AG08396 (cell line): ENCODE measurements at regions not wholly inside any gene's neighbourhood (a gene's known extent, or its start where the extent isn't known, plus 50 kb on each side); places are given as distances from the start of the nearest gene placed in this dataset.

Source experiments
- DNase-seq: peaks from one replicate; pipeline ENCODE4 v3.0.0; 2012; ENCODE audit warnings: low spot score, mixed read lengths

DNA sequence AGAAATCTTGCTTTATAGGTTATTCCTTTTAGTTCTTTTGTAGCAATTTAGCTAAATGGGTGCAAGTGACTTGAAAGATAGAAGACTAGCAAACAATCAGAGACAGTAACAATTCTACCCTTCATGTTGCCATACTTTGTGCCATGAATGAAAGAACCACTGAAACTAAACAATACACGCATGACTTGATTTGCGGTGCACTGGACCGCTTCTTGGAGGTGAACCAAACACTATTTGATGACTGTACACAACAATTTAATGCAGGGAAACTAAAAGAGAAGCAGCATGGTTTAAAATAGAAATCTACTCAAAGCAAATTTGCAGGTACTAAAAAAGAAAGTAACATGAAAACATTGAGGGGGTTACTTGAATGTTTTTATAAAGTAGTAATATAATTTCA is 331.0 kb upstream of the RARB start:
- DNase-seq = no peak

DNA sequence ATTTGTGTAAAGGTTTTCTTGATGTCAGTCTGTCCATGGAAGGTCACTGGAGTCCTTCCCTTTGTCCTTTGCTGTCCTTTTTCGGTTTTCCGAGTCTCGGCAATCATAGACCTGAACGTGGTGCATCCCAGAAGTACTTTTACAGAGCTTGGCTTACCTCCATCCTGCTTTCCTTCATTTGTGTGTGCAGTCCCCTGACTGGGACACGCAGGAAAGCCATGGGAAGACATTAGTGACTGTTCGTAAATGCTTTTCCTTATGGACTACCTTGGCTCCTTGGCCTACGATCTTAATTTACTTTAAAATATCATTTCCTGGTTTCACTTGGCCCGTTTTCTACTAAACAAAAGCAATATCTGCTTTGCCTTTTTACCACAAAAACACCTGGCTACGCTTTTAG is 328.4 kb upstream of the RARB start:
- DNase-seq = no peak

DNA sequence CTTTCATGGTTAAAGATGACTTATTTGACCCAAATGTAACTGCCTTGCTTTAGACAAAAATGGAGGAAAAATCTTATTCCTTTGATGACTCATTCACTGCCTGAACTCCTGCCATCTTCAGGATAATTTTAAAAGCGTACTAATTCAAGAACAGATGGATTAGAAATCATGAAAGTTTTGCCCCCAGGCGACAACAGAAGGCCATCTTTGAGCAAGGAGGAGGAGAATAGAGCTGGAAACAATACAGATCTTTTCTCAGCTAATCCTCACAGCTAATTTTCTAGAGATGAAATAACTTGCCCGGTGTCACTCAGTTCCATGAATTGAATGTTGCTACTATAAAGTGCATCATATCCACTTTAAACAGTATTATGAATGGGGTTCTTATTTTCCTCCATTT is 324.7 kb upstream of the RARB start:
- no peak for DNase-seq

DNA sequence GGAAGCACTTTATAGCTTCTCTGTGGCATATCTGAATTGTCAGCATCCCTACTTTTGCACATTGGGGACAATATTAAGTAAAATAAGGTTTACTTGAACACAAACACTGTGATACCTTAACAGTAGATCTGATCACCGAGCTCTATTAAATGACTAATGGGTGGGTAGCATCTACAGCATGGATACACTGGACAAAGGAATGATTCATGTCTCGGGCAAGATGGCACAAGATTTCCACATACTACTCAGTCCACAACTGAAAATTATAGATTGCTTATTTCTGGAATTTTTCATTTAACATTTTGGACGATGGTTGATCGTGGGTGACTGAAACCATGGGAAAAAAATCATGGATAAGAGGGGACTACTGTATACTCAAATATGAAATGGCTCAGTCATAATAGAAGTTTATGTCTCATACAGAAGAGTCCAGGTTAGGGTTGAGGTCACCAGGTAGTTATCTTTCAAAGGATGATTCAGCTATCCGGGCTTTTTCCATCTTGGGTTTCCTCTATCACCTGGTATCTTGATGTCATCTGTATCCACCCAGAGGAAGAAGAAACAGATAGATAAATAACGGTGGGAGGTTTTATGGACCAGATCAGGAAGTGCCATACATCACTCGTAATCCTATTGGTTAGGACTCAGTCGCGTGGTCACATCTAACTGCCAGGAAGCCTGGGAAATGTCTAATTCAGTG is 320.0 kb upstream of the RARB start:
- DNase-seq = no peak

DNA sequence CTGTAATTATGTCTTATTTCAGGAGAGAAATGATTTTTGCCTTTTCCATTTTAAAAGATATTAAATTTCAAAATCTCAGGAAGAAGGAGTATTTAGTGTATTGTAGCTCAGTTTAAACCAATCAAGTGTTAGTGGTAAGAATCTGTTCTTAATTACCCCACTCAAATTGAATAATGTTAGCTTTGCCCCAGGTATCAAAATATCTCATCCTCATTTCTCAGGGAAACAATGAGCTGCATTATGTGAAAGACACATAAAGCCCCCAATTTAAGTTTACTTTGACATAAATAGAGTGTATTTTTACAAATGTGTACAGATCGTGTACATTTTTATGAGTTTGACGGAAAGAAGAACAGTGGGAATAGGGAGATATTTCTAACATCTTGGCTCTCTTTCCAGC is 317.4 kb upstream of the RARB start:
- DNase-seq = no peak

DNA sequence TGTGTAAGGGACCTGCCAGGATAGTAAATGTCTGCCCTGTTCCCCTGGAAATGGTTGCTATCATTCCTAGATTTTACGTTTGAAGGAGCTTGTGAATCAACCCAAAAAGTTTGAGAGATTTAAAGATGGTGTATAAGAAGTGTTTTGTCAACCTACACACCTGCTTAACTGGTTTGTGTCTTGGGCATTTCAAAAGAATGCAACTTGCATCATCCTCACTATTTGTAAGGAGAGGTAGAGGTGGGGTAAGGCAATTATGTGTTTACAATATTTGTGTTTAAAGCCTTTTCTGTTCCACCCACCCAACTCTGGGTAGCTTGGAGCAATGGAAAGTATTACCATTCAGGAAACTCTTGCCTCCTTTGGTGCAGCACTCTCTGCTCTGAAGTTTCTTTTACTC is 314.2 kb upstream of the RARB start:
- no peak for DNase-seq

DNA sequence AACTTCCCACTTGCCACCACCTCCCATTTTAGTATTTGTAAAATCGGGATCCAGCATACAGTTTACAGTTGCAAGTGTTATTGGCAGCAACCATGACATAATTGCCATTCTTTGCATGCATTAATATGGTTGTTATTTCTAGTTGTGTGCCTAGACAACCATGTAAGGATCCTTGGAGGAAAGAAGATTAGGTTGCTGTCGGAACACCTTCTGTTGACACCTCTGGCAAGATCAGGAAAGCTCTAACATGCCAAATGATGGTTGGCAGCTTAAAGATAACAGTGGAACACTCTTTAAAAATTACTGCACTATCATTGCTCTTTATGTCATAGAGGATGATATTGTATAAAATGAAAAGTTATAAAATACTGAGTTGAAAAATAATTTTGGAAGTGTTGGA is 313.5 kb upstream of the RARB start:
- DNase-seq = no peak

DNA sequence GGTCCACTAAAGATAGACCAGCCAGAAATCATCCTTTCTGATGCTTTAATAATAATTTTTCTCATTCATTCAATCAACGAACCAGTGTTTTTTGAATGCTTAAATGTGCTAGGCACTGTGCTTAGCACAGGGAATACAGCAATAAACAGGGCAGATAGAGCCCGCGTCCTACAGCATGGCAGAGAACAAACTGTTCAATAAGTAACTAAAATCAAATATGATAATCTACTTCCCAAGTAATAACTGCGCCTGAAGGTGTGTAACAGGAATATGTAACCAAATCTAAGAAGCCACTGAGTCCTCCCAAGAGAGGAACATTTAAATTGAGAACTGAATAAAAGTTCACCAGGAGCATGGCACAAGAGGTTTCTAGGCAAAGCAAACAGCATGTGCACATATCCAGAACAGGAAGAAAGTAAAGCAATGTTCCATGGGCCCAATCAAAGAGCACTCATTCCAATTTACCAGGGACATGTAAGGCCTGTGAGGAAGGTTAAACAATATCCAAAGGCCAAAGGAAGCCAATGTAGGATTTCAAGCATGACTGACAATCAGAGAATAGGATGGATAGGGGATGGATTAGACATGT is 311.0 kb upstream of the RARB start:
- no peak for DNase-seq

DNA sequence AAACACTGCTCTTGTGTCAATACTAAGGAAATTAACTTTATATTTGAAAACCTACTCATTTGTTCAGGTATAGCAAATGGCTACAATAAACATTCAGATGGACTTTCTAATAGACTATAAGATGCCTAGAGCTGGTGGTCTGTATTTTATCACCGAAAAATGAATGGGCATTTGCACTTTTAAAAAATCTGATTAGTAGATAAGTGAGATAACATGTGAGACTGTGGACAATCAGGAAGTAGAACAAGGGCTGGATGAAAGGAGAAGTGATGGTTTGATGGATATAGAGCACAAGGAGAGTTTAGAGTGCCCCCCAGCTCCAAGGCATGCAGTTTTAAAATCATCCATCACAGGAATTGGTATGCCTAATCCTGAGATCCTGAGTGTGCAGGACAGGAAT is 308.4 kb upstream of the RARB start:
- no peak for DNase-seq

DNA sequence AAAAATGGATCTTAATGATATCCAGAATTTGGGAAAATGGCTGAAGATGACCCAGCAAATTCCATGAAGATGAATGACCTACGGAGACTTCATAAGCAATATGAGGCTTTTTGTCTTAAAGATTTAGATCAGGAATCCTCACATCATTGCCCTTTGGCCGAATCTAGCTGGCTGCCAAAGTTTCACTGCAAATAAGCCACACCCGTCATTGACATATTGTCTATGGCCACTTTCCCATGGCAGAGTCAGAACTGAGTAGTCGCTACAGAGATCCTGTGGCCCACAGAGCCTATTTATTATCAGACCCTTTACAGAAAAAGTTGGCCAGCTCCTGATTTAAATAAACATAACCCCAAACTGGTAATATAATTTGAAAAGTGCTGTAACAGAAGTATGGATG is 307.4 kb upstream of the RARB start:
- DNase-seq = no peak

DNA sequence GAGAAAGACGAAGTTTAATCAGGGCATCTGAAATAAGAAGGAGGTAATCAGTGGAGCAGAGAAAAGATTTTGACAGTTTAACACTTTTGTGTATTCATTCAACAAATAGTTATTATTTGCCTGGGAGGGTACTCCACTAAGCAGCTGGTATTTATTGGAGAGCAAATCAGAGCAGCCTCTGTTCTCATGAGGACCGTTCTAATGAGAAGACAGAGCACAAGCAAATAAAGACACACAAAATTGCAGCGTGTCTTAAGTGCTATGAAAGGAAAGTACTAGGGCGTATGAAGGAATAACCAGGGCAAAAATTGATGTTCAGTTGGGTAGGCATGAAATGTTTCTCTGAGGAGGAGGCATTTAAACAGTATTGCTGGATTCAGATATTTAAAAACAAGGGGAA is 302.9 kb upstream of the RARB start:
- DNase-seq = no peak

DNA sequence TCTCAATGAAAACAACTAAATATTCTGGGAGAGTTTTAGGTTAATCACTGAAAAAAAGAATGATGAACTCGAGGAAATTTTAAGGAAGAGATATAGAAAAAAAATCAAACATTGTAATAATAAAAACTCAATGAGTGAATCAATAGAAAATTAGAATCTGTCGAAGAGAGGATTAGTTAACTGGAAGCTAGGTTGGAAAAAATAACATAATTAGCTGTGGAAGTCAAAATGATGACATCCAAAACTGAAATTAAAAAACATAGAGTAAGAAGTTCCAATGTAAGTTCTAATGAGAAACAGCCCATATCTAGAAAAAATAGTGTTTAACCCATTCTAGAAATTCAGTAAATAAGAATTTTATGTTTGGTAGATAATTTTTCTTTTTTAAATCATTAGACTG is 299.3 kb upstream of the RARB start:
- no peak for DNase-seq

DNA sequence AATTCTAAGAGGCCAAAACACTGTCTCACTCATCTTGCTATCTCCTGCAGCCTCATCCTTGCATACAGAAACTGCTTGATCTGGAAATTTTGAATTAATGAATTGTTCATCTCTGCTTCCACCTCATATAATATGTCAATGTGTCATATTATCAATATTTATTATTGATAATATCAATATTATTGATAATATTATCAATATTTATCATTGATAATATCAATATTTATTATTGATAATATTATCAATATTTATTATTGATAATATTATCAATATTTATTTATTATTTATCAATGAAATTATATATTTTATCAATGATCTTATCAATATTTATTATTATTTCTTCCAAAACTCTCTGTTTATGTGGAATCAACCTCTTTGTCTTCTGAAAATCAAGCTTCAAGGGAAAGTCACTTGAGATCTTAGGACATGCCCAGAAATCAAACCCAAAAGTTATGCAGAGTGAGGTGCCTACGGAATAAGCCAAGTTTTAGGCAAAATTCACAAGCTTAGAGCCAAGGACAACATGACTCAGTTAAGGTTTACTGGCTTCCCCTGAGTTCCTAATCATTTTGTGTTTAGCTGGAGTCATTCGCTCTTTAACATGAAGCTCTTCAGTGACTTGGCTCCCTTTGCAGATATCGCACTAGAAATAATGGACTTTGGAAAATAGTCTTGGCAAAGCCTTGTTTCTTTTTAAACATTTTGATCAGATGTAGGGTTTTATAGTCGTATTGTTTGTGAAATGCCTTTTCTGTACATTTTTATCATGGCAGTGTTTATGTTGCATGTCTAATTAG is 297.1 kb upstream of the RARB start:
- DNase-seq = no peak

DNA sequence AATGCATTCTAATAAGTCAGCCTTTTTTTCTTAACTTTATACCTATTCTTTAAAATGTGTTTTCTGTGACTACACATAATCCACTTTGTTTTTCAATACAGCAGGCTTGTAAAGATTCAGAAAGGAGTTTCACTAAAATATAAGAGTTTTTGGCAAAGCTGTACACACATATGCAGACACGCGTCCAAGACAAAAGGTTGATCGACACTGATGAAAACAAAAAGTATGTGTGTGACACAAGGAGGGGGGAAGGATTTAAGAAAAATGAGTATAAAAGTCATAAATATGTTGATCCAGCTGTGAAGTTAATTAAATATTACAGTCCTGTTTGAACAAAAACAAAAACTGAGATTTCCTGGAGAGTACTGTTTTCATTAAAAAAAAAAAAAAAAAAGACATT is 294.5 kb upstream of the RARB start:
- no peak for DNase-seq

DNA sequence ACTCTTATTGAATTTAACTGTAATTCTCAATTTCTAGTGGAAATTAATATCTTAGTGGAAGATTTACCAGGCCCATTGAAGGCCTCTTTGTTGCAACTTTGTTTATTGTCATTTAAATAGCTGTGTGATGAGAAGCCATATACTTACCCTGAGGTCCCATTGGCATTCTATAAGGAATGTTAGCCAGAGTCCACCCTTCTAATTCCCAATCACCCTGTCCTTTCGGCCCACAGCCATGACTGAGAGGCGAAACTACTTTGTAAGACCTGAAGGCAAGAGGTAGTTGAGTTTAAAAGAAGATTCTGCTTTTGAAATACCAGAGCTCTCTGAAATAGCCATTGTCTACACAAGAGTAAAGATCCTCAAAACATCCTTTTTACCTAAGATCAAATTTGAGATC is 290.5 kb upstream of the RARB start:
- DNase-seq = no peak

DNA sequence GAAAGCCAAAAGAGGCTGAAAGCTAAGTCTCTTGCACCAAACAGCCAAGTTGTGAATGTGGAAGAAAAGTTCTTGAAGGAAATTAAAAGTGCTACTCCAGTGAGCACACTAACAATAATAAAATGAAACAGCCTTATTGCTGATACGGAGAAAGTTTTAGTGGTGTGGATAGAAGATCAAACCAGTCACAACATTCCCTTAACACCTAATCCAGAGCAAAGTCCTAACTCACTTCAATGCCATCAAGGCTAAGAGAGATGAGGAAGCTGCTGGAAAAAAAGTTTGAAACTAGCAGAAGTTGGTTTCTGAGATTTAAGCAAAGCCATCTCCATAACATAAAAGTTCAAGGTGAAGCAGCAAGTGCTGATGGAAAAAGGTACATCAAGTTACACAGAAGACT is 288.8 kb upstream of the RARB start:
- no peak for DNase-seq

DNA sequence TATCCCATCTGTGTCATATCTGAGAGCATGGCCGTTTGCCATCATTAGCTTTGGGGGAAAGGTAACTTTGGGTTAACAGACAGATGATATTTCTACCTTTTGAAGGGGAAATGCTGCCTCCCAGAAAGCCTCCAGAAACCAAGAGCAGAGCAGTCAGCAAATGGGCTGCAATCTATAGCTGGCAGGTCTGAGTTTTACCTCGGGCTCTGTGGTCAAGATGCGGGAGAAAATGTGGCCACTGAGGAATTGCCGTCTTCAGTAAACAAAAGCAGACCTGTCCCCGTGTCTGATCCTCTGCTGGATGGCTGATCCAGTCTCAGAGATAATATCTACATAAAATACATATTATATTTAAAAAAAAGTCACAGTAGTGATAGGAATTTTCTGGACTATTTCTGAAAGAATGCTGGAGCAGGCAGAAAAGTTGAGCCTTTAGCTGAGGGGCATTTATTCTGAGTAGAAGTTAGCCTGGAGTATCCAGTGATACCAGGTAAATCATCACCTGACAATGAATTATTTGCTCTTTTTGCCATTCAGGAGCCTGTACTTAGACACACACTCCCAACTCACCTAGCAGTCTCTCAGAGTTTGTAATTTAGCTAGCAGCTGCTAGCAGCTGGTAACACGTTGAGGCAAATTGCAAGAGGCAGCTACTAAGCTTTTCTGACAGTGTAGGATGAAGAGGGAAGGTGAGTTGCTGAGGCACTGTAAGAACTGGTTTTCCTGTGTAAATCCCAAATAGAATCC is 285.3 kb upstream of the RARB start:
- no peak for DNase-seq

DNA sequence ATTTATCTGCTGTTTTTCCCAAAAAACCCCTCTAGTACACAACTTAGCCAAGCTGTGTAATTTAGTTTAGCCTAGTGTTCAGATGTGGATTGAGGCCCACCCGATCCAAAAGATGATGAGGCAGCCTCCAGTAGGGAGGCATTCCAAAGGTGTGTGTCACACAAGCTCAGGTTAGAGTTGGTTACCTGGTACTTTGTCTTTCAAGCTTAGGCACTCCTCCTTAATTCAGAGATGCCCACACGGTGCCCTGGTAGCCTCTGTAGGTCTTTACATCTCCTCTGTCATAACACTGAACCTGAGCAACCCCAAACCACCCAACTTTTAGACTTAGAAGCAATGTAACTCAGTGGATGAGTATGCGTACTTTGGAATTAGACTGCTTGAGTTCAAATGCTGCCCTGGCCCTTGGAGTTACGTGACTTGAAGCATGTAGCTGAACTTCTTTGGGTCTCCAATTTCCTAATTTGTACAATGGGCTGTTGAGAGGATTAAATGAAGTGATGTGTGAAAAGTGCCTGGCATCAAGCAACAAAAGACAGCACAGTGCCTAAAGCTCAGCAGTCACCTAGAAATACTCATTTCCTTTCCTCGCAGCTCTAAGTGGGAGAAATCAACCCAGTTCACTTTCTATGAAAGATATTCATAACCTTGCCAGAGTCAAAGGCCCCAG is 284.6 kb upstream of the RARB start:
- DNase-seq = no peak

DNA sequence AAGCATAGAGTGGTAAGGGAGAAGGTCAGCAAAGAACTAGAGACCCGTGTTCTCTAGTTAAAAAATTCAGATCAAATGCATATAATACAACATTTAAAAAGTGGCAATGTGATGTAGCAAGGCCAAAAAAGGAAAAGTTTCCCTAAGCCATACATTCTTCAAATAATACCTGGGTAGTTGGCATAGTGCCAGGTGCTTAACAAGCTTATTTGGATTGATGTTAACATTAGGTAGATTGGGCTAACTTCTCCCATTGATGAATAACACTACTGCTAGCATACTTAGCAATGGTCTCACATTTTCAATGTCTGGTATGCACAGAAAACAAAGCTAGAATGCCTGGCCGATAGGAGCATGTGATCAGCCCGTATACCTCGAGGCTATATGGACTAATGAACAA is 283.6 kb upstream of the RARB start:
- no peak for DNase-seq

DNA sequence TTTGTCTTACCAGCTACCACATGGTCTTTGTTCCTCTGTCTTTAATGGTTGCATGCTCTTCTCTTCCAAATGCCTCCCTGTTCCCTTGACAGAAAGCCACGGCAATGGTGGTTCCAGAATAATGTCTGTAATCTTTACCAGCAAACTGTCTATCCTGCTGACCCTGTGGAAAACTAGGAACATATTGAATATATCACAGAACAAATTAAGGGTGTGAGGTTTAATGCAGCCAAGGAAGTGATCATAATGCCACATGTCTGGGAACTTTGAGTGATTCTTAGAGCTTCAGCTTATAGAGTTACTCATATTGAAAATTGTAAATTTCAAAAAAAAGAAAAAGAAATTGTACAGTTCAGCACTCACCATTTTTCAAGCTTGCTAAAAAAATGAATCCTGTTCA is 282.9 kb upstream of the RARB start:
- no peak for DNase-seq

DNA sequence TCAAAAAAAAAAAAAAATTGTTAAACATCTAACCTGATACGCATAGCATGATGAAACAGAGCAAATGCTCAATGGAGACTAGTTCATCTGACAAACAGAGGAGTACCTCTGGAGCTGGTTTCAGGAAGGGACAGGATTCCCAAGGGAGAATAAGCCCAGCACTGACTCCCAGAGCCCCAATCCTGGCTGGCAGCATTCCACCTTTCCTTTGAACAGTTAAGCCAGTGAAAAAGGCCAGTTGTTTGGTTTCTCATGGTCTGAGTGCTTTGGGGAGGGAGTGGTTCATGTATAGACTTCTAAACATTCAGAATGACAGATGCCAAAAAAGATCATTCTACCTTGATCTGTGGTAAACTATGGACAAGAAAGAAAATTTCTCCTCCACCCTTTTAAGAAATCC is 277.9 kb upstream of the RARB start:
- DNase-seq = no peak

DNA sequence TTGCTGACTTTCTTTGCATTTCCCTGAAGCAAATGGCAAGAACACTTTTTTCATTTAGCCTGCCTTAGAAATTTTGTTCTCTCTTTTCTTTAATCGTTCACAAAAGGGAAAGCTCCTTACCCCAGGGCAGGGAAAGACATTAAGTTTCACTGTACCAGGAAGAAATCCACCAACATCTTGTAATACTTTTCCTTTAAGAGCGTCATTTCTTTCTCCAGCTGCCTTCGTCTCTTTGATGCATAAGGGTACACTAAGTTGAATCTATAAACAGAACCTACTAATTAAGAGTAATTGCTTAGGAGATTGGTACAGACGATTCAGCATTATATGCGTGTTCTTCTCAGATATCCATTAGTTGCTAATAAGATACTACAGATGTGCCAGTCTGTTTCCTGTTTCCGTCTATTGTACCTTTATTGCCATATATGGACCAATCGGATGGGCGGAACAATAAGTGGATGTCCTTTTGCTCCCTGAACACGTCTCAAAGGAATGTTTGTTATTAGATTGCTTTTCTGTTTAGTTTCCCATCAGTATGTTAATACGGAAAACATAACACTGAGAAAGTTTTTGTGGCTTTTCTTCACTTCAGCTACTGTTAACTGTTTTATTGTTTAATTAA is 276.7 kb upstream of the RARB start:
- no peak for DNase-seq
